GM12891 (cell line): ENCODE measurements at regions not wholly inside any gene's neighbourhood (a gene's known extent, or its start where the extent isn't known, plus 50 kb on each side); places are given as distances from the start of the nearest gene placed in this dataset.

ENCODE experiments used
- PAX5 ChIP-seq: IDR thresholded peaks from 2 replicates; pipeline ENCODE4 v1.6.1; 2011; ENCODE audit warnings: low read length, moderate library complexity, mild to moderate bottlenecking; ENCODE audit not compliant: insufficient read depth, severe bottlenecking
- POLR2A ChIP-seq: IDR thresholded peaks from 2 replicates; pipeline ENCODE4 v1.6.1; 2011; ENCODE audit warnings: low read depth, low read length, control low read depth
- POLR2AphosphoS5 ChIP-seq: IDR thresholded peaks from 2 replicates; pipeline ENCODE4 v1.6.1; 2011; ENCODE audit warnings: low read depth, low read length, control low read depth
- POU2F2 ChIP-seq: IDR thresholded peaks from 2 replicates; pipeline ENCODE4 v1.6.1; 2011; ENCODE audit warnings: low read depth, mild to moderate bottlenecking, control low read depth, low read length, moderate library complexity
- SPI1 ChIP-seq: IDR thresholded peaks from 2 replicates; pipeline ENCODE4 v1.6.1; 2011; ENCODE audit warnings: low read depth, low read length, control low read depth
- TAF1 ChIP-seq: IDR thresholded peaks from 2 replicates; pipeline ENCODE4 v1.6.1; 2011; ENCODE audit warnings: low read depth, low read length, control low read depth

GRCh38 chr13:65629926-65630325 is 1600.2 kb downstream of the PCDH9 start:
- TF ChIP-seq POLR2AphosphoS5: no peak
- TF ChIP-seq PAX5: no peak
- no peak for TF ChIP-seq POLR2A
- no peak for TF ChIP-seq TAF1
- no peak for TF ChIP-seq POU2F2
- TF ChIP-seq SPI1: no peak
